DMS114 treated with DMSO at 0.1 percent for 48 hours (cell line): ENCODE measurements at regions not wholly inside any gene's neighbourhood (a gene's known extent, or its start where the extent isn't known, plus 50 kb on each side); places are given as distances from the start of the nearest gene placed in this dataset.
"Not testable (repeated sequence)": the region's sequence is repeated elsewhere in the genome, so short reads cannot be mapped to it uniquely, and the experiment has no call there.

Experiments used
- DNase-seq: peaks from one replicate; lab custom pipeline; 2025; ENCODE audit not compliant: unreplicated experiment; lab: John Stamatoyannopoulos, UW

GRCh38 chr11:23138761-23139160 is 278.5 kb upstream of the CCDC179 start:
- no peak for DNase-seq

DNA sequence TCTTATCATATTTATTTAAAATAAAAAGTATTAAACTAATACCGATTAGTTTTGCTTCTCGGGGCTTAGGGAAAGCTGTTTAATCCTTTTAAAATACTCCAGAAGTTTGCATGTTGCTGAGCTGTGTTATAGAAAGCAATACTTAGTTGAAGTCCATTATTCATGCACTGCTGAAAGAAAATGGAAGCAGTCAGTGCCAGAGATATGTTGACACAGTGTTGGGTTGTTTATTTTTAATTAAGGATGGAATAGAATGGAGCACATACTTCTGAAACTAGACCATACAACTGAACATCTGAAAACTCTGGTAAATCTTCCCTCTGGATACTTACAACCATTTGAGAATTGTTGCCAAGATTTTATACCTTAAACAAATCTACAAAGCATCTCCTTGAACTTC is 282.7 kb upstream of the CCDC179 start:
- no peak for DNase-seq

- DNase-seq, result no peak
Observed at GRCh38 chr11:23151819-23152218, 291.5 kb upstream of the CCDC179 start.

DNA sequence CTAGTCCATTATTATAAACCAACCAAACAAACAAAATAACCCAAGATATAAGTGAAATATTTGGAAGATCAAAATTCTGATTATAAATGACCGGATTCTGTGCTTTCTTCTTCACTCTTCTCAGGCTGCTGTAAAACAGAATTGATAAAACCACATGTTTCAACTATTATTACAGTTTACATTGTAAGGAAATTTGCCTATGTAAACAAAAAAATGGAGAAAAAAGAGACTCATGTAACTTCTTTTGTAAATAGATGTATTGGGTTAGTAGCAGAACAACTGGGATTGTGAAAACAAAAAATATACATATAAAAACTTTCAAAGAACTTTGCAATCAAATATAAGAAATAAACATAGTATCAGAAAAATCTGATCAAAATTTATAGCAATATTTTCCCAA is 295.2 kb upstream of the CCDC179 start:
- no peak for DNase-seq

DNA sequence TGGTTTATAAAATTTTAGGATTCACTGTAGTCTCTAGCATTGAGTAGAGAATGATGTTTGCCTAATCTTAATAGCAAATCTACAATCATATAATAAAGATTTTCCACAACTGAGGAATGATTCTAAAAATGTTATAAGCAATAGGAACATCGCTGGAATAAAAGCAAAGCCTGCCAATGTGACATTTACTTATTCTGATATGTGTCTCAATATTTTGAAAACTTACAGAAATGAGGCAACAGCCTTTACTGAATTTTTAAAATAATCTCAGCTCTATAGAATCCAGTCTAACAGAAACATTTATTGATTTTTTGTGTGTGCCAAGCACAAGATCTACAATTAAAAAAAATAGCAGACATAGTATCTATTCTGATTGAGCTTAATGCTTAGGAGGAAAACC is 303.7 kb upstream of the CCDC179 start:
- no peak for DNase-seq

DNA sequence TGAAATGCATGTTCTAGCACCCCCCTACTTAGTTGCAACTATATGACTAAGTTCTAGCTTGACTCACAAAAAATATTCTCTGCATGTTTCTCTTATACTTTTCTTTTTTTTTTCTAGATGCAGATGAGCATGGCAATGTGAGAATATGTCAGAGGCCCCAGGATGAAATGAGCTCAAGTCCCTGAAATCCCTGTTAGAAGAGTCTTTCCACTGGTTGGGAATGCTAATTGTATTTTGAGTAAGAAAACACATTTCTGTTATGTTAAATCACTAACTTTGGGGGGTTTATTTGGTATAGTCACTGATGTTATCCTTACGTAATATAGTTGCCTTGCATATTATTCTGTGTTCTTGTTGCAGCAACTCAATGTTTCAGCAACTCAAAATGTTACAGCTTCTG is 306.1 kb upstream of the CCDC179 start:
- DNase-seq, result no peak

- DNase-seq, result no peak
Observed at GRCh38 chr11:23179609-23180008, 319.3 kb upstream of the CCDC179 start.

GRCh38 chr11:23181022-23181807 is 320.9 kb upstream of the CCDC179 start:
- no peak for DNase-seq

- DNase-seq, result no peak
Observed at GRCh38 chr11:23192256-23192655, 332.0 kb upstream of the CCDC179 start.

- DNase-seq, result no peak
Observed at GRCh38 chr11:23201936-23202522, 341.8 kb upstream of the CCDC179 start.

GRCh38 chr11:23202611-23203010 is 342.3 kb upstream of the CCDC179 start:
- no peak for DNase-seq

DNA sequence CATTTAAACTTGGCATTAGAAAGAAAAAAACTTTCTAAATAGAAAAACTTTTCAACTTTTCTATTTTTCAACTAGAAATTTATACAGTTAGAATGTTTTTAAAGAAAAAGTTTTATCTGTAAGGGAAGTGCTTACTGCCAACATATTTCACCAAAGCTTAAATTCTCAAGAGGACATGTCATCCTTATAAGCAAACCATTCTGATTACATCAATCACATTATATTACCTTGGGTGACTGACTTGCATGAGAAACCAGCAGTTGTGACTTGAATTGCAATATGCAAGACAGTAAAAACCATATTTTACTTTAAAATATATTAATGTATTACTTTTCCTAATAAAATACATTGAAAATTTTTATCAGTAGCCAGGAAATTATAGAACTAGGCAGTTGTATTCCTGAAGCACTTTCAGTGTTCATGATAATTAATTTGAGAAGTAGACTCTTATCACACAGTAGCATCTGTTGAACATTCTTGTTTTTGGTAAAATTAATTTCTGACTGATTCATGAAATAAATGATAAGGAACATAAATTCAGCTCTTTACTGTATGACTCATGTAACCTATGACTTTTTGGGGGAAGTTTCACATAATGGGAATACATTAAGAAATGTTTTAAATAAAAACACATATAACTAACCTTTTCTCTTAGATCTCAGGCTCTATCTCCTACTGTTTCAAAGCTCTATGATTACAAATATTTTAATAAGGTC is 345.0 kb upstream of the CCDC179 start:
- DNase-seq, result no peak

GRCh38 chr11:23206741-23207336 is 346.6 kb upstream of the CCDC179 start:
- no peak for DNase-seq

DNA sequence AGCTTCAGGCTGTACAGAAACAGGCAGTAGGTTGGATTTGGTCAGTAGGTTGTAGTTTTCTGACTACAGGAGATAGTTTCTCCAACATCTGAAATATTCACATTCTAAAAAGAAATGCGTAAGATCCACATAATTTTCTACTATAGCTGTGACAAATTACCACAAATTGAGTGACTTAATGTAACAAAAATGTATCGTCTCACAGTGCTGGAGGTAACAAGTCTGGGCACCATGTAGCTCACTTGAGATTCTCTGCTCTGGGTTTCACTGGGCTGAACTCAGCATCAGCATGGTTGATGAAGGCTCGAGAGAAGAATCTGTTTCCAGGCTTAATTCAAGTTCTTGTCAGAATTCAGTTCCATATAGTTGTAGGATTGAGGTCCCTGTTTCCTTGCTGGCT is 350.9 kb upstream of the CCDC179 start:
- DNase-seq, result no peak

DNA sequence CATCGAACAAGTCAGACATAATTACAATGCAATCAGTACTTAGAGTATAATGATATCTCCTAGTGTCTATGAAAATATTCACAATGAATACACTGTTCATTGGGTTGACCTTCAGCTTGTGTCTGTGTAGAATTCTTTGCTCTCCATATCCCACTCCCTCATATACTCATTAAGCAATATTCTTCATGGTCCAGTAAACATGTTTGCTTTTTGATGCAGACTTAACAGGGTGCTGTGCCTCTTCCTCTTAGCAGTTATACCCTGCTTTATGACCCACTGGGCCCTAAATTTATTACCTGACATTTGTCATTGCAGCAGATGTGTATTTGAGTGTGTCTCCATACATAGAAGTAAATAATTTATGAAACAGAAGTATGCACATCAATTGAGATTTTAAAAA is 352.5 kb upstream of the CCDC179 start:
- DNase-seq, result no peak

GRCh38 chr11:23217072-23217471 is 356.8 kb upstream of the CCDC179 start:
- DNase-seq, result no peak

GRCh38 chr11:23220086-23220485 is 359.8 kb upstream of the CCDC179 start:
- not testable (repeated sequence) for DNase-seq

- DNase-seq, result no peak
Observed at GRCh38 chr11:23221366-23221765, 361.1 kb upstream of the CCDC179 start.

DNA sequence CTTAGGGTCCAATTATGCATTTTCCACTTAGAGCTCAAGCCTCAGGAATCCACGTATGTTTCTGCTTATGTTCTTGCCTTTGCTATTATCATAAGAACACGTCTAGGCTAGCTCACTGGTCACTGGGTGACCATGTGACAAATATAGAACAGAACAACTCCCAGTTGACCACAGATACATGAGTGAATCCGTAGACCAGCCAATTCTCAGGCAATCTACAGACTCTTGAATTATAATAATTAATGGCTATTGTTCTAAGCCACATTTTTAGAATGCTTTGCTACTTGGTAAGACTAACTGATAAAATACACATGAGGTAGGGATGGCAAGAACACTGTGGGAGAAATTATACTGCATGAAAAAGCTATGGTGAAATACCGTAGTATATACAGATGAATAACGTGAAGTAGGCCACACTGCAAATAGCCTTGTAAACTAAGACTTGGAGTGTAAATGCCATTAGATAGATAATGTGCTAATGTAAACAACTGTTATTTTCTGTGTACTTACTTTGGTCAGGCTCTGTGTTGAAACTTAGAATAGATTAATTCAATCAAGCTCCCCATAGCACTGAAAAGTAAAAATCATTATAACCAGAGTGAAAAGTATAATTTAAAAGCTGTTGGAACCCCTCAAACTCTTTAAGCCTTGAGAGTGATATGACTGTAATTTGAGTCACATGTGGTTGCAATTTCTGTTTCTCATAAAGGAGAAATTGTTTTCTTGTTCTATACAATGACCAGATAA is 366.2 kb upstream of the CCDC179 start:
- DNase-seq, result no peak

GRCh38 chr11:23227078-23227445 is 366.8 kb upstream of the CCDC179 start:
- no peak for DNase-seq

DNA sequence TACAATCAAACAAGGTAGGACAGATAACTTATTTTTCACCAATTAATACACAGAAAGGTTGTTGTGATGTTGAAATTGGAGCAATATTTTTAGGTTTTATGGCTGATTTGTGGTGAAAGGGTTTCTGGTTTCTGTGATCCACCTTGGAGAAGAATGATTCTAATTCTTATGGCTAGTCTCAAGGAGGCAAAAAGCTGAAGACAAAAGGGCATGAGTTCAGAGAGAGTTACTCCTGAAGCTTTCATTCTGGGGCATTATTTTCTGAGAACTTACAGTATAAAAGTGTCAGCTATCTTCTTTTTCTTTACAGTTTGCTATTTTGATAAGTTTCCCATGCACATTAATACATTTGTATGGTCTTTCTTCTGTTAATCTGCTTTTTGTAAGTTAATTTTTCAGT is 372.4 kb upstream of the CCDC179 start:
- no peak for DNase-seq
